ENCODE measurements at regions not wholly inside any gene's neighbourhood (a gene's known extent, or its start where the extent isn't known, plus 50 kb on each side); places are given as distances from the start of the nearest gene placed in this dataset.

GRCh38 chr3:16066545-16066944, 107.9 kb upstream of the GALNT15 start:
- no peak for TF ChIP-seq CTCF (IDR thresholded peaks at IDR 0.05; ENCODE audit: borderline replicate concordance)
- intact Hi-C loops (cut with micrococcal nuclease) = no loop called here

DNA sequence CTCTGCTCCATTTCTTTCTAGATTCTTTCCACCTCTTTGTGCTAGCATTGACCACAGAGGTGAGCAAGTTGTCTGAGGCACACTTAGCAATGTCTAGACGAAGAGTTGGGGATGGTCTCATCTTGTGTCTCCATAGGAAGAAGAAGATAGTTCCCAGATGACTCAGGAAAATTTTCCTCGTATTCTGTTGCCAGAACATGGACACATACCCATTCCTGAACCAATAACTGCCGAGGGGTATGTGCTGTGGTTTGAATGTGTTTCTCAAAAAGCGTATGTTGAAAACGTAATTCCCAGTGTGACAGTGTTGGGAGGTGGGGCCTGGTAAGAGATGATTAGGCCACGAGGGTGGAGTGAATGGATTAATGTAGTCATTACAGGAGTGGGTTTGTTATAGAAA, 107.5 kb upstream of the GALNT15 start:
- no peaks in the 10 kb centered on the region for H3K9me3 ChIP-seq (replicated peaks)
- intact Hi-C loops (cut with micrococcal nuclease) = no loop called here
- H3K27ac ChIP-seq (replicated peaks) = no peak overlapping the region
- no peaks in the 10 kb centered on the region for H3K27me3 ChIP-seq (ENCODE audit: low read depth)
- DNase-seq = no peak
- H3K36me3 ChIP-seq = no peaks in the 10 kb centered on the region
- H3K4me1 ChIP-seq = peaks cover 16% of the 10 kb centered on the region
- TF ChIP-seq CTCF (IDR thresholded peaks at IDR 0.05; ENCODE audit: borderline replicate concordance) = no peak
- H3K4me3 ChIP-seq = no peak overlapping the region

More at GRCh38 chr3:16066545-16066944, 107.9 kb upstream of the GALNT15 start:
- no peaks in the 10 kb centered on the region for H3K36me3 ChIP-seq
- H3K9me3 ChIP-seq (replicated peaks) = no peaks in the 10 kb centered on the region
- no peak overlapping the region for H3K4me3 ChIP-seq
- H3K27ac ChIP-seq (replicated peaks) = no peak overlapping the region
- H3K27me3 ChIP-seq (ENCODE audit: low read depth) = no peaks in the 10 kb centered on the region
- H3K4me1 ChIP-seq = peaks cover 16% of the 10 kb centered on the region
- no peak for DNase-seq

DNA sequence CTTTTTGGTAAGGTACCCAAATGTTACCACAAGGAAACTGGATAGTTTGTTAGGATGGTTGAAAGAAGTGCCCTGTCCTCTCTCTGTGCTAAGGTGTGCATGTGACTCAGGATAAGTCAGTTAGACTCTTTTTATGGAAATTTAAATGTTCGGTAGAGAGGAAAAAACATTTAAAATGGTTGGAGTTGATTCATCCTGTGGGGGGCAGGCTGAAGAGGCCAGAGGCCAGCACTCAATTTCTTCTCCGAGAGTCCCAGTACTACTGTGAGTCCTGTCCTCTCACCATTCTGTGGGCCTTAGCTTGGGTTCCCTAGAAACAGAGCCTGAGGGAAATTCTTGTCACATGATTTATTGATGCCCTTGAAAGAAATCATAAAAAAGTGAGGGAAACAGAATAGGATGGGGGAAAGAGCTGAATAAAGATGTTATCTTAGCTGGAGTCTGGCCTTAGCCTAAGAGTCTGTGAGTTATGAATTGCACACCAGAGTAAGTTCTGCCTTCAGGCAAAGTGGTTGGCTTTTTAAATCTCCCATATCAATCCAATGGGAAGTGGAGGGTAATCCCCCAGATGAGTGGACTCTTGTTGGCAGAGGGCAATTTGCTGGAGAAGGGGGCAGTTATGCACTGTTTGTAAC, 106.5 kb upstream of the GALNT15 start:
- TF ChIP-seq CTCF (IDR thresholded peaks at IDR 0.05; ENCODE audit: borderline replicate concordance) = no peak
- DNase-seq = no peak
- H3K27ac ChIP-seq (replicated peaks) = no peak overlapping the region
- H3K36me3 ChIP-seq = no peaks in the 10 kb centered on the region
- H3K27me3 ChIP-seq (ENCODE audit: low read depth) = no peaks in the 10 kb centered on the region
- peaks cover 16% of the 10 kb centered on the region for H3K4me1 ChIP-seq
- H3K9me3 ChIP-seq (replicated peaks) = no peaks in the 10 kb centered on the region
- intact Hi-C loops (cut with micrococcal nuclease) = no loop called here
- H3K4me3 ChIP-seq = no peak overlapping the region

DNA sequence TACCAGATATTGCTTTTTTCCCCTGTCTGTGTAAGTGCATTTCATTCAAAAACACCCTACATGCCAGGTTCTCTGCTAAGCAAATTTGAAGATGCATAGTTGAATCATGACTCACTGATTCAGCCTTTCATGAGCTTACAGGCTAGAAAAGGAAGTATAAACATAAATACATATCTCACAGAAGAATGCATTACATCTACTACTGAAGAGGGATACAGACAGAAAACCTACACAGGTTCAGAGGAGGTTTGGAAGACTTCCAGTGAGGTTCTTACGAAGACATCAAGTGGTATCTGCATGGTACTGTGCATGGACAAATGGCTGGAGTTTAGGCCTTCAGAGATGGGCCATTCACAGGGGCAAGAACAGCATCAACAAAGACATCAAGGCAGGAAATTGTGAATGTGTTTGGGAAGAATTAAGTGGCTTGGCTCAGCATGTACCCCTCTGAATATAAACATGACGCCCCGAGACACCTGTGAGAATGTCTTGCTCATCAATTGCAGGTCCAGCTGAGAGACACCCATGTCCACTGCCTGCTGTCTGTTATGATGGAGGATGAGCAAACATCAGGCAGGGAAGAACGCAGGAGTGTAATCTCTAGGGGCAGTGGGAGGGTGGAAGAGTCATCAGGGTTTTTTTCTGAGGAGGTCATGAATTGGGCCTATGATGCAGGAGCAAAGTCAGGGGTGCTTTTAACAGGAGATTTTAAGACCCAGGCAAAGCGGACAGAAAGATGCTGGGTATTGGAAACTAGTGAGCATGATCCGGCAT, 105.1 kb upstream of the GALNT15 start:
- Histone ChIP-seq H3K4me3 (no peak overlapping the region), H3K4me1 (peaks cover 12% of the 10 kb centered on the region), H3K36me3 (no peaks in the 10 kb centered on the region), H3K27me3 (ENCODE audit: low read depth) (no peaks in the 10 kb centered on the region), H3K27ac (replicated peaks) (no peak overlapping the region), H3K9me3 (replicated peaks) (no peaks in the 10 kb centered on the region)
- DNase-seq = no peak
- TF ChIP-seq CTCF (IDR thresholded peaks at IDR 0.05; ENCODE audit: borderline replicate concordance) = no peak
- intact Hi-C loops (cut with micrococcal nuclease) = no loop called here

DNA sequence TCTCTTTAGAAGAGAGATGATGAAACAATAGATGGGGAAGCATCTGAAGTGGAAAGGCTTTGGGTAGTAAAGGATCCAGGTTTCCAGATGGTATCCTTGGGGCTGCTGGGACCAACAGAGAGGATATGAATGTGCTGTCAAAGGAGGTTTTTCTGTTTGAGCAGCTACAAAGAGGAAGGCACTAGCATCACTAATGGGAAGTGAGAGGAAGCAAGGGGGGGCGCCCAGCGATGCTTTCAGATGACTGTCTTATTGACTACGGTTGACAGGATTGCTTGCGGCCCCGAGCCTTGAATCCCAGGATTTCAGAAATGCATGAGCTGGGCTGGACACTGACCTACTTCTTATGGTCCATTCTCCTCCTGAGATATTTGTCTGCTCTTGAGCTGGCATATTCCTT, 103.8 kb upstream of the GALNT15 start:
- H3K27ac ChIP-seq (replicated peaks) = no peak overlapping the region
- intact Hi-C loops (cut with micrococcal nuclease) = no loop called here
- TF ChIP-seq CTCF (IDR thresholded peaks at IDR 0.05; ENCODE audit: borderline replicate concordance) = no peak

More for the DNA sequence above, 103.8 kb upstream of the GALNT15 start:
- H3K36me3 ChIP-seq = no peaks in the 10 kb centered on the region
- DNase-seq = no peak
- no peak overlapping the region for H3K4me3 ChIP-seq
- H3K9me3 ChIP-seq (replicated peaks) = no peaks in the 10 kb centered on the region
- no peaks in the 10 kb centered on the region for H3K27me3 ChIP-seq (ENCODE audit: low read depth)
- no peaks in the 10 kb centered on the region for H3K4me1 ChIP-seq
